Superior temporal gyrus (tissue), 1 donor: ENCODE measurements at regions not wholly inside any gene's neighbourhood (a gene's known extent, or its start where the extent isn't known, plus 50 kb on each side); places are given as distances from the start of the nearest gene placed in this dataset.

Experiments
- DNase-seq: peaks from one replicate; pipeline ENCODE4 v3.0.0-alpha.2; 2016; ENCODE audit errors: extremely low spot score

- DNase-seq: peak; percentile 47
Observed at GRCh38 chr6:170034294-170034693, 256.6 kb downstream of the DLL1 start.

DNA sequence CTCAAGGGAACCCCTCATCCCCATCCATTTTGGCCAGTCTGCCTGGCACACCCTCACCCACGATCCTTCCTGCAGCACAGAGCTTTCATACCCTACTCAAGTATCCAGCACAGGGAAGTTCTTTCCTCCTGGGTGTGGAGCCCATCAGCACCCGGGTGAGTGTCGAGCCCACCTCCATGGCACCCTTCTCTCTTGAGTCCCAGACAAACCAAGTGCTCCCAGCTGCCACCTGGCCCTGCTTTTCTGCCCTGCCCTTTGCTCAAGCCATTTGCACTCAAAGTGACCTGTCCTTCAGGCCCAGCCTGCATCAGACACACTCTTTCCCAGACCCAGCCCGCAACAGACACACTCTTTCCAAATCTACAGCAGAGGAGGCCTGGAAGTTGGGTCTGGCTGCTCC lies 257.2 kb downstream of the DLL1 start:
- DNase-seq: no peak

DNA sequence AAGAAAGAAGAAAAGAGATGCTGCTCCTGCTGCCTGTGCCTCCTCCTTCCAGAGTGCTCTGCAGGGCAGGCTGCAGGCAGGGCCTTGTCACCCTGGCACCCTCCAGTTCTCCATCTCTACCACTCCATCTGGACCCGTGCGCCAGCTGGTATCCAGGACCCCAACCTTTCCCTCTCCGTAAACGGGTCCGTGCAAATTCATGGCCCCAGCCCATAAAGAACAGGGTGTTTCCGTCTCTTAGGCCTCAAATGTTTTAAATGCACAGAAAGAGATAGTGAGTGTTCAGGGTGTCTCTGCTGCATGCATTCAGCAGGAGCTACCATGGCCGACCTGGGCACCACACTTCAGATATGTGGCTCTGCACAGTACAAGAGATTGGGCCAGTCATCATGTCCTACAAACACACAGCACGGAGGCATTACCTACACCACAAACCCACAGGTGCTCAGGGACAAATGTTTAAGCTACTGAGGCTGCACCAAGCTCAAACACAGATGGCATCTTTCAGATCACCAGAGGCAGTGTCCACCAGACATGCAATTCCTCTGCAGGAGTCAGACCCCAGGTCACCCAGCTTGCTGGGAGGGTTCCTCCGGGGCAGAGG lies 258.1 kb downstream of the DLL1 start:
- no peak for DNase-seq

DNA sequence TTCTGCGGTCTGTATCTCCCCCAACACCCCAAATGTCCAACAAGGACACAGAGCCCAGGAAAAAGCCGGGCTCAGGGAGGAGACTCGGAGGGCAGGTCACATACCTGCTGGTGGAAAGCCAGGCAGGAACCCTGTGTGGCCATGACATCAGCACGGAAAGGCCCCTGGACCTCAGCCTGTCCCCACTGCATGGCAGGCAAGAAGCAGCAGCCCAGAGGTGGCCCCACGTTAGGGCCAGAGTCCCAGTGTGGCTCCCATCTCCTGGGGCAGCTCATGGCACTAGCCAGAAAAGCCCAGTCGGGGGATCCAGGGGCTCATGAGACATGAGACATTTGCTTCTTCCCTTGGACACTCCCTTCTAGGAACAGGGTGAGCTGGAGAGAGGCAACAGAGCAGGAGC lies 258.7 kb downstream of the DLL1 start:
- DNase-seq: no peak

DNA sequence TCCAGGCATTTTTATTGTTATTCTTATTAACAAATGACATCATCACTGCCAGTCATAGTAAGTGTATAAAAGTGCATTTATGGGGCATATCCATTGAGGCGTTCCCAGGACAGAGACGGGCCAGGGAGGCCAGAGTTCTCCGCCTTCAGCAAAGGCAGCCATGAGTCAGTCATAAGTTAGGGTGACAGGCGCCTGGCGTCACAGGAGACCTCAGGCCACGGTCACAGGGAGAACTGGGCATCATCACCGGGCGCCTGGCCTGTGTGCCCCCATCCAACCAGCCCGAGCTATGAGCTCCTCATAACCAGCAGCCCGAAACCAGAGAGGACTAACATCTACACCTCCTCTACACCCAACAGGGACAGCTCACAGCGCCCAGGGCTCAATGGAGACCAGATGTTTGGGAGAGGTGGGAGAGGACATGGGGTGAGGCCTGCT lies 259.2 kb downstream of the DLL1 start:
- DNase-seq: no peak

DNA sequence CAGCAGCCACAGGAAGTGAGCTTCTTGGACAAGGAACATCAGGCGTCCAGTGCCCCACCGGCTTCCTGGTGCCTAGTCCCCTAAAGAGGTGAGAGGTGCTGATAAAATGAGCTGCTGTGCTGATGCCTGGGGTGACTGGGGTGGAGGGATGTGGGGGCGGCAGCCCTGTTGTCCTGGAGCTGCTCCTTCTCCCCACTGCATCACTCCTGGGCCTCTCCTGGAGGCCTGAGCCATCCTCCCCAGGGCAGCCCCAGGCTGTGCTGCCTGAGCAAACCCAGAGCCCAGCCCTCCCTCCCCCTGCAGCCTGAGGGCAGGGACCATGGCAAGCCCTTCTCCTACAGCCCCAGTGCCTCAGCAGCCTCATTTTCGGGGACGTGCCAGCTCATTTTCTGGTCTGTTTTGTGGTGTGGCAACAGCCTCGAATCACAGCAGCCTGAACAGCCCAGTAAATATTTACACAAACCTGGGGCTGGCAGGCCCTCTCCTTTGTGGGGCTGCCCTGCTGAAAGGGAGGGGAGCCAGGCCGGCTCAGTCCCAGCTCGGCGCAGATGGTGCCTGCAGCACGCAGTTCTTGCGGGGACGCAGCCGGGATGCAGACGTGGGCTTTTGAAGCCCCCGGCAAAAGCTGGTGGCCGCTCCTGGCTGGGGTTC lies 259.9 kb downstream of the DLL1 start:
- no peak for DNase-seq

DNA sequence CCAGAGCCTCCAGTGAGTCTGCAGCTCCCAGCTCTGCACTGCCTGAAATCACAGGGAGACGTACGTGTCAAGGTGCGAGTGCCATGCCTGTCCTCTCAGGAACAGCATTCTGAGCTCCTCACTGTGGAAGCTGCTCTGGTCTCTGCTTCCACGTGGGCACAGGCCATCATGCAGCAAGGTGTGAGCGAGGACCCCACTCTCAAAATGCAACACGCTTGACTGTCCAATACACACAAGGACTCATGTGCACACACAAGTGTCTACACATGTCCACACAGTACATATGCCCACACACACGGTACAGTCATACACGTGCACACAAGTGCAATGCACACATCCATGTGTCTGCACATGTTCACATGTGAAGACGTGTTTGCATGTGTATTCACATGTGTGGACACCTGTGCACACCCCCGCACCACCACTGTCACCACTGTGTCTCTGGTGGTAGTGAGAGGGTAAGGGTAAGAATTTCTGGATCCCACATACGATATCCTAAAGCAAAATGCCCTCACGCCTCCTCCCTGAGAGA lies 260.5 kb downstream of the DLL1 start:
- no peak for DNase-seq

DNA sequence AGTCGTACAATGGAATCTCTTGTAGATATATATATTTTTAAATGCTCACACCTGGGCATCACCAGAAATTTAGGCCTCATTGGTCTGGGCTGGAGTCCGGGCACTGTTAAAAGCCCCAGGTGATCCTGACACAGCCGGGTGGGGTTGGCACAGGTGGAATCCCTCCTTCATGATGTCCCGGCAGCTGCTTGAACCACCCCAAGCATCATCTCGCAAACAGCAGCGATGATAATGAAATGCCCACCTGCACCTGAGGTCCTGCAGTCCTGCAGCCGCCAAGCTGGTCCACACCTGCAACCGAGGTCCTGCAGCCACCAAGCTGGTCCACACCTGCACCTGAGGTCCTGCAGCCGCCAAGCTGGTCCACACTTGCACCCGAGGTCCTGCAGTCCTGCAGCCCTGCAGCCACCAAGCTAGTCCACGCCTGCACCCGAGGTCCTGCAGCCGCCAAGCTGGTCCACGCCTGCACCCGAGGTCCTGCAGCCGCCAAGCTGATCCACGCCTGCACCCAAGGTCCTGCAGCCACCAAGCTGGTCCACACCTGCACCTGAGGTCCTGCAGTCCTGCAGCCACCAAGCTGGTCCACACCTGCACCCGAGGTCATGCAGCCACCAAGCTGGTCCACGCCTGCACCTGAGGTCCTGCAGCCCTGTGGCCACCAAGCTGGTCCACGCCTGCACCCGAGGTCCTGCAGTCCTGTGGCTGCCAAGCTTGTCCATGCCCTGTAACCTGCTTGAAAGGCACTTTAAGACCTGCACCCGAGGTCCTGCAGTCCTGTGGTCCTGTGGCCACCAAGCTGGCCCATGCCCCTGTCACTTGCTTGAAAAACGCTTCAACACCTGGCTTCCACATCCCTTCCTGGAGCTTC lies 261.2 kb downstream of the DLL1 start:
- DNase-seq: no peak

DNA sequence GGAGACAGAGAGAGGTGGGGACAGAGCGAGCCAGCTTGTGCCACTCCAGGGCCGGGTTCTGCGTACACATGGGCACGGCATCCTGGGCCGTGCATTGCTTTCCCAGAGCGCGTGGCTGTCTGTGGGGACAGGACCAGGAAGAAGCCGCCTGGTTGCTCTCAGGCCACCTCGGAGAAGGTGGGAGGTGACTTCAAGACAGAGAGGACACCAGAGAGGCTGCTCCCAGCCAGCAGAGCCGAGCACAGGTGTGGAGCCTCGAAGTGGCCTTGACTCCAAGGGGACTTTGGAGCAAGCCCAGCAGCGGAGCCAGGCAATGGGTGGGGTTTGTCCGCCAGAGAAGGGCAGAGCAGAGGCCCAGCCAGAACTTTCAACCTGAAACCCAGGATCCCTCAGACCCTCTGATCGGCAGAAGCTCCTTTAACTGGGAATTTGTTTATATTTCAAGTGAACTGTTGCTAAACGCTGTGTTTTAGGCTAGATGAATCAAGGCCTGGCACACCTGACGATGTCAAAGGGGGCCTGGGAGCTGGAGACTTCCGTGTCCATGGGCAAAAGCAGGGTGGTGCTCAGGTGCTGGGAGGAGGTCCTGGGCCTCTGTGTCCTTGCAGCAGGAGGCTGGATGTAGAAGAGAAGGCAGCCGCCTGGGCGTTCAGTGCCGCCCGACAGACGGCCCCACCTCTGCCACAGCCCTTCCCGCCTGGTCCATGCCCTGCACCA lies 262.1 kb downstream of the DLL1 start:
- no peak for DNase-seq

DNA sequence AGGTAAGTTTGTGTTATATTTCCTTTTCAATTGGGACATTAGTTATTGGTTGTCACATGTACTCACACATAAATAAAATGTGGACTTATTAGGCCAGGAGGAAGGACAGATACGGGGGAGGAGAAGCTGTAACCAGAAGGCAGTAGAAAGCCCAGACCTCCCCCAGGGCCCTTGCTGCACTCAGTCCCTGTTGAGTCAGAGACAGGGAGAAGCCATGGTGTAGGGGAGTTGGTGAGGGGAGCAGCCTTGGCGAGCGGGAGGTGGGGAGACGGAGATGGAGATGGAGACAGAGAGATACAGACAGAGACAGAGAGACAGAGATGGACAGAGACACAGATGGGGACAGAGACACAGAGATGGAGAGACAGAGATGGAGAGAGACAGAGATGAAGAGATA lies 263.2 kb downstream of the DLL1 start:
- DNase-seq: no peak

GRCh38 chr6:170026751-170027646 lies 263.9 kb downstream of the DLL1 start:
- DNase-seq: no peak

DNA sequence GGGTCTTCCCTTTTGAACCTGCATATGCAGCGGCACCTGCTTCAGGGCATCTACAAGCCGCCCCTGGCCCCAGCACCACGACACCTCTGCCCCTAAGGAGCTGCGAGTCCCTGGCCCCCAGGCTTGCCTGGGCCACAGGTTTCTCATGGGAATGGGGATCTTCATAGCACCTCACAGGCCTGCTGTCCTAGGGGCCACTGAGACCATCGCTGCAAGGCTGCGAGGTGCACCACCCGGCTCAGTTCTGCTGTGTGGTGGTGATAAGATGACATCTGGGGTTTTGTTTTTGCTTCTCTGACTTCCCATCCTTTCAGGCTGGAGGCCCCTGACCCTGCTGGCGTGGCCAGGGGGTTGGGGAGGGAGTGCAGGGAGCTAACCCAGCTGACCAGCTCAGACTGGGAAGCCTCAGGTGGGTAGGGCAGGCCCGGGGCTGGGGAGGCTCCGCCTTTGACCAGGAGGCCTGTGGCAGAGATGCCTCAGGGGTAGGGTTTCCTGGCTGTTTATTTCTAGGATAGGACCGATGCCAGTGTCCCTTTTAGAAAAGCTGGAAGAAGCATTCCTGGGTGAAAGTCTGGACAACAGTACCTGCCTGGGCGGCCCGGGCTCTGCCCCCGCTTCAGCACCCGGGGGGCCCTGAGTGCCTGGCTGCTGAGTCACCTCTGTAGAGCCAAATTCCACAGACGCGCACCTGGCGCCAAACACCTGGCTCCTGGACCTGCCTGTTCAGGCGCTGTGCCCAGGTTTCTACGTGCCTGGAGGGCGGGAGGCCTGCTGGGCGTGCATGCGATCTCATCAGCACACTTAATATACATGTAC lies 264.7 kb downstream of the DLL1 start:
- no peak for DNase-seq

- DNase-seq: no peak
Observed at GRCh38 chr6:170025341-170025911, 265.5 kb downstream of the DLL1 start.

- DNase-seq: peak; percentile 40
Observed at GRCh38 chr6:170024940-170025339, 265.9 kb downstream of the DLL1 start.

- no peak for DNase-seq
Observed at GRCh38 chr6:170023620-170024521, 267.0 kb downstream of the DLL1 start.

GRCh38 chr6:170022827-170023619 lies 267.9 kb downstream of the DLL1 start:
- DNase-seq: no peak

DNA sequence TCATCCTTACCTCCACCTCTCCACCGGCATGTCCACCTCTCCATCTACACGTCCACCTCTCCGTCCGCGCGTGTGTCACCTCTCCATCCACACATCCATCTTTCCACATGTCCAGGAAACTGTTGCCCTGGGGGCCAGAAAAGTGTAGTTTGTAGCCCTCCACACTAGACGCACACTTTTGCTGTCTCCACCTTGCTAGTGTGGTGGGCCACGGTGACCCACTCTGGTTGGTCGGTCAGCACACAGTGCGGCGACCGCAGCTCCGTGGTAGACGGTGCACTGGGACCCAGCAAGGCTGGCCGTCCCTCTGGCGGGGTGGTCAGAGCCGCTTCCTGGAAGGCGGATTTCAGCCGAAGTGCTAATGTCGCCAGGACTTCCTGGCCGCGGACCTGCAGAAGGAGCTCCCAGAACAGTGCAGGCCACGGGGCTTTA lies 268.6 kb downstream of the DLL1 start:
- DNase-seq: no peak

DNA sequence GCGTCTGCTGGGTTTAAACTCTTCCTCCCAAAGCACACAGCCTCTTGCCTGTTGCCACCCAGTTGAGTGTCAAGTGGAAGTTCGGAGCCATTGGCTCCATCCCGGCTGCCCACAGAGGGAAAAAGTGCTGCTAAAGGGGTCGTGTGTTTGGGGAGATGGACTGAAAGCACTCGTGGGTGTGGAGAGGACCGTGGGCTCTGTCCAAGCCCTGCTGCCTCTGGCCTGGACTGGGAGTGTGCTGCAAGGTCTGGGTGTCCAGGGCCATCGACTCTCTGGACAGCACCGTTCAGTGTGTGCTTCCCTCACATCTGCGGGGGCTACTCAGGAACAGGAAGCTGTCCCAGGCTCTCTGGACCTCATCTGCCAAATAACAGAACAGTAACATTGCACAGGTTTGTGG lies 269.3 kb downstream of the DLL1 start:
- no peak for DNase-seq
